Erythroblast (primary cell): ENCODE measurements at regions not wholly inside any gene's neighbourhood (a gene's known extent, or its start where the extent isn't known, plus 50 kb on each side); places are given as distances from the start of the nearest gene placed in this dataset.

ENCODE experiments used
- GATA1 ChIP-seq: IDR thresholded peaks from 2 replicates; pipeline ENCODE4 v1.6.1; 2011; ENCODE audit warnings: low read depth, mild to moderate bottlenecking, control low read depth, low read length, moderate library complexity
- POLR2A ChIP-seq: IDR thresholded peaks from 2 replicates; pipeline ENCODE4 v1.6.1; 2011; ENCODE audit warnings: mild to moderate bottlenecking, low read length

DNA sequence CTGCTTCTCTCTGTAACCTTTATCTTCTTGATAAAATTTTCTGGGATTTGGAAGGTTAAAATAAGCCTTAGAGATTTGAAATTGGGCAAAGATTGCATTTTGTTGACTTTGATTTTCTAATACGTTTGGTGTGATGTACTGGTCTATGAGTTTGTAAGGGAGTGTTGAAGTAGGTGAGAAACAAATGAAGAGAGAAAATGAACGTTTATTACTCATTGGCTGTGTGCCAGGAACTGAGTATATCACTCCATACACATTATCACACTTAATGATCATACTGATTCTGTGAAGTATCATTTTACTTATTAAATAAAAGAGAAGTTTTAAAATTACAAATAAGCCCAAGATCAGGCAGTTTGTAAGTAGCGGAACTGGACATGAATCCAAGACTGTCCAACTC, 795.1 kb upstream of the ZEB2 start:
- TF ChIP-seq POLR2A: no peak
- no peak for TF ChIP-seq GATA1
